ENCODE measurements at regions not wholly inside any gene's neighbourhood (a gene's known extent, or its start where the extent isn't known, plus 50 kb on each side); places are given as distances from the start of the nearest gene placed in this dataset.

GRCh38 chr1:217025381-217025780 is 302.2 kb upstream of the ESRRG start:
- no peaks in the 10 kb centered on the region for H3K36me3 ChIP-seq (ENCODE audit: insufficient read depth, low read length)
- H3K9ac ChIP-seq (ENCODE audit: low read depth, low read length): no peak overlapping the region
- H3K4me2 ChIP-seq (ENCODE audit: low read length): no peak overlapping the region
- H3K4me3 ChIP-seq (ENCODE audit: low read length): no peak overlapping the region
- peaks cover 16% of the 10 kb centered on the region for H3K4me1 ChIP-seq (ENCODE audit: control insufficient read depth, insufficient read depth, low read length)
- no peaks in the 10 kb centered on the region for H3K27me3 ChIP-seq (ENCODE audit: control insufficient read depth, insufficient read depth, low read length)
- H3K9me3 ChIP-seq (replicated peaks; ENCODE audit: low read length): no peaks in the 10 kb centered on the region

GRCh38 chr1:217024911-217025310 is 301.7 kb upstream of the ESRRG start:
- Histone ChIP-seq H3K4me1 (ENCODE audit: control insufficient read depth, insufficient read depth, low read length) (peaks cover 12% of the 10 kb centered on the region), H3K4me3 (ENCODE audit: low read length) (no peak overlapping the region), H3K27me3 (ENCODE audit: control insufficient read depth, insufficient read depth, low read length) (no peaks in the 10 kb centered on the region), H3K9me3 (replicated peaks; ENCODE audit: low read length) (no peaks in the 10 kb centered on the region), H3K9ac (ENCODE audit: low read depth, low read length) (no peak overlapping the region), H3K36me3 (ENCODE audit: insufficient read depth, low read length) (no peaks in the 10 kb centered on the region), H3K4me2 (ENCODE audit: low read length) (no peak overlapping the region)

GRCh38 chr1:217021956-217022355 is 298.7 kb upstream of the ESRRG start:
- H3K4me1 ChIP-seq (ENCODE audit: control insufficient read depth, insufficient read depth, low read length): peaks cover 3% of the 10 kb centered on the region
- H3K4me2 ChIP-seq (ENCODE audit: low read length): no peak overlapping the region
- no peaks in the 10 kb centered on the region for H3K9me3 ChIP-seq (replicated peaks; ENCODE audit: low read length)
- no peak overlapping the region for H3K4me3 ChIP-seq (ENCODE audit: low read length)
- H3K9ac ChIP-seq (ENCODE audit: low read depth, low read length): no peak overlapping the region
- no peaks in the 10 kb centered on the region for H3K27me3 ChIP-seq (ENCODE audit: control insufficient read depth, insufficient read depth, low read length)
- H3K36me3 ChIP-seq (ENCODE audit: insufficient read depth, low read length): no peaks in the 10 kb centered on the region

- H3K36me3 ChIP-seq (ENCODE audit: insufficient read depth, low read length): no peaks in the 10 kb centered on the region
- no peak overlapping the region for H3K9ac ChIP-seq (ENCODE audit: low read depth, low read length)
- no peaks in the 10 kb centered on the region for H3K27me3 ChIP-seq (ENCODE audit: control insufficient read depth, insufficient read depth, low read length)
- H3K9me3 ChIP-seq (replicated peaks; ENCODE audit: low read length): no peaks in the 10 kb centered on the region
- H3K4me1 ChIP-seq (ENCODE audit: control insufficient read depth, insufficient read depth, low read length): peaks cover 3% of the 10 kb centered on the region
- H3K4me3 ChIP-seq (ENCODE audit: low read length): no peak overlapping the region
- no peak overlapping the region for H3K4me2 ChIP-seq (ENCODE audit: low read length)
Measured at GRCh38 chr1:217021400-217021799, 298.2 kb upstream of the ESRRG start.

- Histone ChIP-seq H3K4me1 (ENCODE audit: control insufficient read depth, insufficient read depth, low read length) (peaks cover 3% of the 10 kb centered on the region), H3K4me3 (ENCODE audit: low read length) (no peak overlapping the region)
Measured at GRCh38 chr1:217019475-217019874, 296.2 kb upstream of the ESRRG start.

GRCh38 chr1:217018648-217019047 is 295.4 kb upstream of the ESRRG start:
- Histone ChIP-seq H3K36me3 (ENCODE audit: insufficient read depth, low read length) (no peaks in the 10 kb centered on the region), H3K27me3 (ENCODE audit: control insufficient read depth, insufficient read depth, low read length) (no peaks in the 10 kb centered on the region), H3K4me1 (ENCODE audit: control insufficient read depth, insufficient read depth, low read length) (peaks cover 3% of the 10 kb centered on the region), H3K9ac (ENCODE audit: low read depth, low read length) (no peak overlapping the region), H3K4me3 (ENCODE audit: low read length) (no peak overlapping the region), H3K4me2 (ENCODE audit: low read length) (no peak overlapping the region), H3K9me3 (replicated peaks; ENCODE audit: low read length) (no peaks in the 10 kb centered on the region)

More at GRCh38 chr1:217019475-217019874, 296.2 kb upstream of the ESRRG start:
- no peaks in the 10 kb centered on the region for H3K9me3 ChIP-seq (replicated peaks; ENCODE audit: low read length)
- no peak overlapping the region for H3K9ac ChIP-seq (ENCODE audit: low read depth, low read length)
- no peaks in the 10 kb centered on the region for H3K27me3 ChIP-seq (ENCODE audit: control insufficient read depth, insufficient read depth, low read length)
- H3K4me2 ChIP-seq (ENCODE audit: low read length): no peak overlapping the region
- H3K36me3 ChIP-seq (ENCODE audit: insufficient read depth, low read length): no peaks in the 10 kb centered on the region

GRCh38 chr1:217017165-217017564 is 293.9 kb upstream of the ESRRG start:
- Histone ChIP-seq H3K4me3 (ENCODE audit: low read length) (no peak overlapping the region), H3K4me1 (ENCODE audit: control insufficient read depth, insufficient read depth, low read length) (peaks cover 3% of the 10 kb centered on the region), H3K27me3 (ENCODE audit: control insufficient read depth, insufficient read depth, low read length) (no peaks in the 10 kb centered on the region), H3K36me3 (ENCODE audit: insufficient read depth, low read length) (no peaks in the 10 kb centered on the region), H3K9ac (ENCODE audit: low read depth, low read length) (no peak overlapping the region), H3K4me2 (ENCODE audit: low read length) (no peak overlapping the region), H3K9me3 (replicated peaks; ENCODE audit: low read length) (no peaks in the 10 kb centered on the region)

GRCh38 chr1:217014066-217014465 is 290.8 kb upstream of the ESRRG start:
- H3K4me1 ChIP-seq (ENCODE audit: control insufficient read depth, insufficient read depth, low read length): peaks cover 11% of the 10 kb centered on the region
- H3K9ac ChIP-seq (ENCODE audit: low read depth, low read length): no peak overlapping the region
- H3K9me3 ChIP-seq (replicated peaks; ENCODE audit: low read length): no peaks in the 10 kb centered on the region
- H3K36me3 ChIP-seq (ENCODE audit: insufficient read depth, low read length): no peaks in the 10 kb centered on the region
- H3K27me3 ChIP-seq (ENCODE audit: control insufficient read depth, insufficient read depth, low read length): no peaks in the 10 kb centered on the region
- H3K4me2 ChIP-seq (ENCODE audit: low read length): no peak overlapping the region
- no peak overlapping the region for H3K4me3 ChIP-seq (ENCODE audit: low read length)

GRCh38 chr1:217012659-217013058 is 289.4 kb upstream of the ESRRG start:
- no peaks in the 10 kb centered on the region for H3K27me3 ChIP-seq (ENCODE audit: control insufficient read depth, insufficient read depth, low read length)
- peaks cover 11% of the 10 kb centered on the region for H3K4me1 ChIP-seq (ENCODE audit: control insufficient read depth, insufficient read depth, low read length)
- no peak overlapping the region for H3K4me2 ChIP-seq (ENCODE audit: low read length)
- H3K9me3 ChIP-seq (replicated peaks; ENCODE audit: low read length): no peaks in the 10 kb centered on the region
- H3K36me3 ChIP-seq (ENCODE audit: insufficient read depth, low read length): no peaks in the 10 kb centered on the region
- H3K4me3 ChIP-seq (ENCODE audit: low read length): no peak overlapping the region
- no peak overlapping the region for H3K9ac ChIP-seq (ENCODE audit: low read depth, low read length)

- no peaks in the 10 kb centered on the region for H3K9me3 ChIP-seq (replicated peaks; ENCODE audit: low read length)
- H3K4me2 ChIP-seq (ENCODE audit: low read length): no peak overlapping the region
- no peaks in the 10 kb centered on the region for H3K36me3 ChIP-seq (ENCODE audit: insufficient read depth, low read length)
- H3K4me3 ChIP-seq (ENCODE audit: low read length): no peak overlapping the region
- no peak overlapping the region for H3K9ac ChIP-seq (ENCODE audit: low read depth, low read length)
- H3K4me1 ChIP-seq (ENCODE audit: control insufficient read depth, insufficient read depth, low read length): peaks cover 7% of the 10 kb centered on the region
- H3K27me3 ChIP-seq (ENCODE audit: control insufficient read depth, insufficient read depth, low read length): no peaks in the 10 kb centered on the region
Measured at GRCh38 chr1:217011097-217011496, 287.9 kb upstream of the ESRRG start.

GRCh38 chr1:217010253-217010652 is 287.0 kb upstream of the ESRRG start:
- H3K9ac ChIP-seq (ENCODE audit: low read depth, low read length): no peak overlapping the region
- H3K9me3 ChIP-seq (replicated peaks; ENCODE audit: low read length): no peaks in the 10 kb centered on the region
- H3K27me3 ChIP-seq (ENCODE audit: control insufficient read depth, insufficient read depth, low read length): no peaks in the 10 kb centered on the region
- no peak overlapping the region for H3K4me3 ChIP-seq (ENCODE audit: low read length)
- no peaks in the 10 kb centered on the region for H3K36me3 ChIP-seq (ENCODE audit: insufficient read depth, low read length)
- H3K4me2 ChIP-seq (ENCODE audit: low read length): no peak overlapping the region
- H3K4me1 ChIP-seq (ENCODE audit: control insufficient read depth, insufficient read depth, low read length): peaks cover 7% of the 10 kb centered on the region

- Histone ChIP-seq H3K27me3 (ENCODE audit: control insufficient read depth, insufficient read depth, low read length) (no peaks in the 10 kb centered on the region), H3K36me3 (ENCODE audit: insufficient read depth, low read length) (no peaks in the 10 kb centered on the region), H3K9ac (ENCODE audit: low read depth, low read length) (no peak overlapping the region), H3K9me3 (replicated peaks; ENCODE audit: low read length) (no peaks in the 10 kb centered on the region), H3K4me1 (ENCODE audit: control insufficient read depth, insufficient read depth, low read length) (peaks cover 7% of the 10 kb centered on the region), H3K4me2 (ENCODE audit: low read length) (no peak overlapping the region), H3K4me3 (ENCODE audit: low read length) (no peak overlapping the region)
Measured at GRCh38 chr1:217009376-217009775, 286.1 kb upstream of the ESRRG start.

Data from skeletal muscle satellite cell (primary cell).